H9 (cell line): ENCODE measurements at regions not wholly inside any gene's neighbourhood (a gene's known extent, or its start where the extent isn't known, plus 50 kb on each side); places are given as distances from the start of the nearest gene placed in this dataset.

Experiments used
- DNase-seq: peaks from one replicate; pipeline ENCODE4 v3.0.0-alpha.2; 2017
- H2AFZ ChIP-seq: one replicate; pipeline ENCODE4 v1.6.1; 2013; ENCODE audit warnings: mild to moderate bottlenecking, low read length, control low read depth, moderate library complexity
- H2AK5ac ChIP-seq: 2 replicates; pipeline ENCODE4 v1.6.1; 2013; ENCODE audit warnings: low read length, control low read depth, mixed read lengths; ENCODE audit not compliant: insufficient read length
- H2BK120ac ChIP-seq: one replicate; pipeline ENCODE4 v1.6.1; 2013; ENCODE audit warnings: low read depth, mild to moderate bottlenecking, low read length, control low read depth, inconsistent platforms; ENCODE audit not compliant: poor library complexity, severe bottlenecking
- H2BK12ac ChIP-seq: 2 replicates; pipeline ENCODE4 v1.6.1; 2013; ENCODE audit warnings: low read length, control low read depth, mixed read lengths, low read depth; ENCODE audit not compliant: insufficient read length
- H2BK15ac ChIP-seq: 2 replicates; pipeline ENCODE4 v1.6.1; 2013; ENCODE audit warnings: low read depth, low read length, control low read depth
- H2BK20ac ChIP-seq: one replicate; pipeline ENCODE4 v1.6.1; 2013; ENCODE audit warnings: low read depth, mild to moderate bottlenecking, low read length, control low read depth, inconsistent platforms; ENCODE audit not compliant: poor library complexity, severe bottlenecking
- H2BK5ac ChIP-seq: 2 replicates; pipeline ENCODE4 v1.6.1; 2013; ENCODE audit warnings: low read length, control low read depth, mixed read lengths; ENCODE audit not compliant: insufficient read length
- H3K14ac ChIP-seq: 2 replicates; pipeline ENCODE4 v1.6.1; 2013; ENCODE audit warnings: low read length, control low read depth; ENCODE audit not compliant: insufficient read depth
- H3K18ac ChIP-seq: 2 replicates; pipeline ENCODE4 v1.6.1; 2013; ENCODE audit warnings: low read depth, mild to moderate bottlenecking, mixed read lengths, low read length, control low read depth; ENCODE audit not compliant: insufficient read length
- H3K23ac ChIP-seq: 2 replicates; pipeline ENCODE4 v1.6.1; 2013; ENCODE audit warnings: low read length, control low read depth, mixed read lengths, low read depth; ENCODE audit not compliant: insufficient read length
- H3K23me2 ChIP-seq: 2 replicates; pipeline ENCODE4 v1.6.1; 2013; ENCODE audit warnings: low read depth, mild to moderate bottlenecking, mixed read lengths, low read length, control low read depth; ENCODE audit not compliant: insufficient read length, poor library complexity, severe bottlenecking
- H3K27ac ChIP-seq: 2 replicates; pipeline ENCODE4 v1.5.1; 2013; ENCODE audit warnings: low read length, control low read depth, mixed read lengths, low read depth; ENCODE audit not compliant: insufficient read length
- H3K27me3 ChIP-seq: 2 replicates; pipeline ENCODE4 v1.6.1; 2013; ENCODE audit warnings: low read length, control low read depth, inconsistent platforms; ENCODE audit not compliant: insufficient read depth
- H3K4ac ChIP-seq: 2 replicates; pipeline ENCODE4 v1.6.1; 2013; ENCODE audit warnings: low read depth, mild to moderate bottlenecking, control low read depth, inconsistent platforms, low read length, moderate library complexity
- H3K4me1 ChIP-seq: 2 replicates; pipeline ENCODE4 v1.6.1; 2013; ENCODE audit warnings: low read length, control low read depth, inconsistent platforms; ENCODE audit not compliant: insufficient read depth
- H3K4me2 ChIP-seq: 2 replicates; pipeline ENCODE4 v1.6.1; 2013; ENCODE audit warnings: low read length, control low read depth, mixed read lengths; ENCODE audit not compliant: insufficient read length, insufficient read depth
- H3K56ac ChIP-seq: 2 replicates; pipeline ENCODE4 v1.6.1; 2013; ENCODE audit warnings: low read depth, mild to moderate bottlenecking, mixed read lengths, low read length, control low read depth; ENCODE audit not compliant: insufficient read length
- H3K79me1 ChIP-seq: 2 replicates; pipeline ENCODE4 v1.6.1; 2013; ENCODE audit warnings: low read depth, mild to moderate bottlenecking, moderate library complexity, low read length, control low read depth, inconsistent platforms; ENCODE audit not compliant: insufficient read depth, poor library complexity, severe bottlenecking
- H3K79me2 ChIP-seq: 2 replicates; pipeline ENCODE4 v1.6.1; 2013; ENCODE audit warnings: low read length, control low read depth, inconsistent platforms; ENCODE audit not compliant: insufficient read depth
- H3K9ac ChIP-seq: 2 replicates; pipeline ENCODE4 v1.6.1; 2013; ENCODE audit warnings: low read length, control low read depth, mixed read lengths; ENCODE audit not compliant: insufficient read length; ENCODE audit errors: extremely low read depth
- H3K9me3 ChIP-seq: one replicate; pipeline ENCODE4 v1.6.1; 2013; ENCODE audit warnings: low read depth, low read length, inconsistent platforms; ENCODE audit not compliant: control insufficient read depth
- H3T11ph ChIP-seq: one replicate; pipeline ENCODE4 v1.6.1; 2013; ENCODE audit warnings: mild to moderate bottlenecking, low read length, control low read depth, inconsistent platforms
- H4K20me1 ChIP-seq: one replicate; pipeline ENCODE4 v1.6.1; 2013; ENCODE audit not compliant: control insufficient read depth, insufficient read length, insufficient read depth
- H4K5ac ChIP-seq: 2 replicates; pipeline ENCODE4 v1.6.1; 2013; ENCODE audit warnings: low read depth, mild to moderate bottlenecking, mixed read lengths, low read length, control low read depth; ENCODE audit not compliant: insufficient read length
- H4K8ac ChIP-seq: replicated peaks from 2 replicates; pipeline ENCODE4 v1.6.1; 2013; ENCODE audit warnings: low read length, control low read depth, mixed read lengths, low read depth; ENCODE audit not compliant: insufficient read length
- H4K91ac ChIP-seq: 2 replicates; pipeline ENCODE4 v1.6.1; 2013; ENCODE audit warnings: low read depth, mild to moderate bottlenecking, moderate library complexity, mixed read lengths, low read length, control low read depth; ENCODE audit not compliant: insufficient read length
- H3K27ac Mint-ChIP-seq, 3 experiments: 2 replicates in 2 of 3; 3 replicates in 1 of 3; pipeline ENCODE4 v1.8.0; 2020 to 2021; ENCODE audit warnings: mixed read lengths in 3 of 3, mild to moderate bottlenecking in 1 of 3, moderate library complexity in 1 of 3
- H3K27me3 Mint-ChIP-seq: 2 replicates; pipeline ENCODE4 v1.8.0; 2021; ENCODE audit warnings: low read depth, mild to moderate bottlenecking, moderate library complexity, mixed read lengths
- H3K36me3 Mint-ChIP-seq, 3 experiments: 2 replicates in 2 of 3; 3 replicates in 1 of 3; pipeline ENCODE4 v1.8.0; 2020 to 2021; ENCODE audit warnings: low read depth in 3 of 3, mixed read lengths in 3 of 3; ENCODE audit not compliant: insufficient read depth in 1 of 3
- H3K4me1 Mint-ChIP-seq, 2 experiments: 2 replicates each; pipeline ENCODE4 v1.8.0; 2020; ENCODE audit warnings: mixed read lengths in 2 of 2
- H3K4me3 Mint-ChIP-seq, 2 experiments: 2 replicates in 1 of 2; 3 replicates in 1 of 2; pipeline ENCODE4 v1.8.0; 2020 to 2021; ENCODE audit warnings: mild to moderate bottlenecking in 2 of 2, mixed read lengths in 2 of 2, moderate library complexity in 1 of 2
- H3K9me3 Mint-ChIP-seq, 2 experiments: 2 replicates in 1 of 2; 3 replicates in 1 of 2; pipeline ENCODE4 v1.8.0; 2020; ENCODE audit warnings: mild to moderate bottlenecking in 2 of 2, mixed read lengths in 2 of 2, moderate library complexity in 1 of 2
- WGBS: extraction: QIAGEN DNeasy Blood & Tissue Kit; methylation state at CpG from one replicate; pipeline ENCODE4 v1.1.7; 2013; ENCODE audit warnings: missing lambda C conversion rate, low lambda C conversion rate, mixed read lengths; ENCODE audit not compliant: insufficient read length; ENCODE audit errors: extremely low coverage; 5-methylcytosine and 5-hydroxymethylcytosine counted together
- TF ChIP-seq, protein P1 (sequence below): fragments of 200-600 bp; sonication (generic); conservative IDR thresholded peaks from 3 replicates; pipeline ENCODE4 v1.8.0; 2021; ENCODE audit warnings: antibody characterized with exemption, mild to moderate bottlenecking

DNA sequence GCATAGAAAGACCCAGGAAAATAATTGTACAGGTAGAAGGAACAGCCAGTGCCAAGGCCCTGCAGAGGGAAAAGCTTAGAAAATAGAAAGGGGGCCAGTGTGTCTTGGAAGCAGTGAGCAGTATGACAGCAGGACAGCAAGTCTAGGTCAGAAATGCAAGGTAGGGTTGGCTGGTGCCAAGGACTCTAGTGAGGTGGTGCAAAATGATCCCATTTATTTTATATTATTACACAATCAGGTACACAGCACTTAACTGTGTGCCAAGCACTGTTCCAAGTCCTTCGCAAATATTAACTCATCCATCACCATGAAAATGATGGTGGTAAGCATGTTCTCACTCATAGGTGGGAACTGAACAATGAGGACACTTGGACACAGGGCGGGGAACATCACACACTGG is 100.0 kb downstream of the AQP4 start:
- no peak overlapping the region for H3K14ac ChIP-seq
- Mint-ChIP-seq H3K27me3 (peaks cover 4% of the 10 kb centered on the region; the same call in 1 of the 2 replicates), H3K9me3 (no peaks in the 10 kb centered on the region), H3K27ac (no peak overlapping the region), H3K36me3 (no peaks in the 10 kb centered on the region; a peak in 1 of 7 replicates), H3K4me1 (peaks cover 3% of the 10 kb centered on the region in 2 experiments; a peak in 1 of 4 replicates), H3K4me3 (no peak overlapping the region)
- H3K23me2 ChIP-seq, result no peaks in the 10 kb centered on the region
- H3K4ac ChIP-seq, result no peak overlapping the region
- H3T11ph ChIP-seq, result no peak overlapping the region
- DNase-seq, result no peak
- no peaks in the 10 kb centered on the region for H3K79me1 ChIP-seq
- no peak overlapping the region for H2BK5ac ChIP-seq
- no peak overlapping the region for H2BK15ac ChIP-seq
- H3K27ac ChIP-seq, result no peak overlapping the region
- no peaks in the 10 kb centered on the region for H3K27me3 ChIP-seq
- H3K56ac ChIP-seq, result no peak overlapping the region
- no peak overlapping the region for H2AFZ ChIP-seq
- no peak overlapping the region for H4K8ac ChIP-seq
- H2BK12ac ChIP-seq, result no peak overlapping the region
- H3K4me2 ChIP-seq, result no peak overlapping the region
- no peak overlapping the region for H3K9ac ChIP-seq
- no peaks in the 10 kb centered on the region for H3K4me1 ChIP-seq
- H3K9me3 ChIP-seq, result no peaks in the 10 kb centered on the region
- no CpG with 5 or more reads among the region's 2 CpGs for WGBS
- H4K20me1 ChIP-seq, result no peaks in the 10 kb centered on the region
- no peak overlapping the region for H4K91ac ChIP-seq
- H2AK5ac ChIP-seq, result no peak overlapping the region
- H2BK20ac ChIP-seq, result no peak overlapping the region
- TF ChIP-seq, protein P1, sequence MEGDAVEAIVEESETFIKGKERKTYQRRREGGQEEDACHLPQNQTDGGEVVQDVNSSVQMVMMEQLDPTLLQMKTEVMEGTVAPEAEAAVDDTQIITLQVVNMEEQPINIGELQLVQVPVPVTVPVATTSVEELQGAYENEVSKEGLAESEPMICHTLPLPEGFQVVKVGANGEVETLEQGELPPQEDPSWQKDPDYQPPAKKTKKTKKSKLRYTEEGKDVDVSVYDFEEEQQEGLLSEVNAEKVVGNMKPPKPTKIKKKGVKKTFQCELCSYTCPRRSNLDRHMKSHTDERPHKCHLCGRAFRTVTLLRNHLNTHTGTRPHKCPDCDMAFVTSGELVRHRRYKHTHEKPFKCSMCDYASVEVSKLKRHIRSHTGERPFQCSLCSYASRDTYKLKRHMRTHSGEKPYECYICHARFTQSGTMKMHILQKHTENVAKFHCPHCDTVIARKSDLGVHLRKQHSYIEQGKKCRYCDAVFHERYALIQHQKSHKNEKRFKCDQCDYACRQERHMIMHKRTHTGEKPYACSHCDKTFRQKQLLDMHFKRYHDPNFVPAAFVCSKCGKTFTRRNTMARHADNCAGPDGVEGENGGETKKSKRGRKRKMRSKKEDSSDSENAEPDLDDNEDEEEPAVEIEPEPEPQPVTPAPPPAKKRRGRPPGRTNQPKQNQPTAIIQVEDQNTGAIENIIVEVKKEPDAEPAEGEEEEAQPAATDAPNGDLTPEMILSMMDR, result no peak
- H3K18ac ChIP-seq, result no peak overlapping the region
- H3K23ac ChIP-seq, result no peak overlapping the region
- no peaks in the 10 kb centered on the region for H3K79me2 ChIP-seq
- no peak overlapping the region for H2BK120ac ChIP-seq
- H4K5ac ChIP-seq, result no peak overlapping the region
